HG02870 (cell line): ENCODE measurements at regions not wholly inside any gene's neighbourhood (a gene's known extent, or its start where the extent isn't known, plus 50 kb on each side); places are given as distances from the start of the nearest gene placed in this dataset.
"Not testable (repeated sequence)": the region's sequence is repeated elsewhere in the genome, so short reads cannot be mapped to it uniquely, and the experiment has no call there.

Source experiments
- ATAC-seq: cut with Tn5 transposase; IDR thresholded peaks from one replicate; pipeline ENCODE4 v1.9.1; 2021; ENCODE audit warnings: mild to moderate bottlenecking, moderate library complexity; ENCODE audit not compliant: unreplicated experiment

DNA sequence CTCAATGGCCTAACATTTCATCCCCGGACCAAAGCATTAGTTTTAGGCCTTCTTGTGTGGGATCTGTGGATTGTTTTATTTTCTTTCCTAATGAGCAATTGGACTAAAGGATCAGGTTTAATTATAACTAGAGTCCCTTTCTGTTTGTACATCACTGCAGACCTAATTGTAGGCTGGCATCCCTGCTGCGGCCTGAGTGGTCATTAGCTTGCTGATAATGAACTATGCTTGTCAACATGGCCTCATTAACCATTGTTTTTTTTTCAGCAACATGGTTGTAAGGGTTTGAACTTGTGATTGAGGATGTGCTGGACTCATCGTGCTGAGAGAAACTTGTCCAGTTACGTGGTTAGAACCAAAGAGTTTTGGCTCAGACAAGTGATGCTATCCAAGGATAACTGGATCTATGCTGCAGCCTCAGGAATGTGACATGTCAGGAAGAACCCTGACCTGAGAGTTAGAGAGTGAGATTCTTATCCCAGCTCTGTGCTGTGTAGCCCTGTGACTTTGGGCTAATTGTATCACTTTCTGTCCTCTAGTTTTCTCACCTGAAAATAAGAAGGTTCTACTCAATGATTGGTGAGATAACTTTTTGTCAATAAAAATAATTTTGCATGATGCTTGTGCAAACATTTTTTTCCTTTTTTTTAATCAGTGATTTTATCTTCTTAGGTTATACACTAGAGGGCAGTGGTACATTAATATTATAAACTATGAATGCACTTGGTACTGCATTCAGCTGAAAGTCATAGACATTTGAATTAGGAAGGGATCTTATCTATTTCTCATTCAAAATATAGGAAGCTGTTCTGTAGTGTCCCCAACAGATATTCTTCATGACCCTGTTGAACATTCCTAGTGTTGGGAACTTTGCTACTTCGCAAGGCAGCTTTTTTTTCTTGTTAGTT, 140.9 kb downstream of the RNF144B start:
- ATAC-seq, result no peak

DNA sequence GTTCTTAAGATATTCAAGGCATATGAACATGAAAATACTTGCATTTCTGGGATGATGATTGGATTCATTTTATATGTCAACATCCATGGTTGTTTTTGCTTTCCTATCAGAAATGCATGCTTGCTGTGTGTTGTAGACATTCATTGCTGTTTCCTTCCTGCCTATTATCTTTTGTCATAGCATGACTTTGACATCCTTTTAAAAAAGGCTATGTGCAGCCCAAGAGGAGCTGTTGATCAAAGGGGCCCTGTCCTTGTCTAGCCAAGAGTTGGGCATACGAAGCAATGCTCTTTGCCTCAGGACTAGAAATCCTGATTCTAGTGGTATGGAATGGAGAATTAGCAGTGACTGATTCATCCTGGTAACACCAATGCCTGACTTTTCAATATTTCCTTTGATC, 143.1 kb downstream of the RNF144B start:
- no peak for ATAC-seq

GRCh38 chr6:18532139-18532538, 145.0 kb downstream of the RNF144B start:
- ATAC-seq, result no peak

DNA sequence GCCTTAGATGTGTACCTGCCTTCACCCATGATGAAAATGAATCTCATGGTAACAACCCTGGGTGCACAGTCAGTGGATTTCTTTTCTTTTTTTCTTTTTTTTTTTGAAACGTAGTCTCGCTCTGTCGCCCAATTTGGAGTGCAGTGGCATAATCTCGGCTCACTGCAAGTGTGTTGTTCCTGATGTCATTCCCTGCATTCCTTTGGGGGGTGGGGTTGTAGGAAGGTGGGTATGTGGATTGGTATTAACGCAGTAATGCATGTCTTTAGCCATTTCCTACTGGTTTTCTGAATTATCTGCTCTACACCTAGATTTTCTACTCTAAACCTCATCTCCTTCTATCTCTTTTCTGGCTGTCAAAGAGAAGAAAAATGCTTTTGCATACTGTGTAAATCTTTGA, 146.6 kb downstream of the RNF144B start:
- ATAC-seq, result no peak

- ATAC-seq, result no peak
Measured at GRCh38 chr6:18536591-18537055, 149.5 kb downstream of the RNF144B start.

GRCh38 chr6:18538315-18538714, 151.2 kb downstream of the RNF144B start:
- ATAC-seq, result no peak

DNA sequence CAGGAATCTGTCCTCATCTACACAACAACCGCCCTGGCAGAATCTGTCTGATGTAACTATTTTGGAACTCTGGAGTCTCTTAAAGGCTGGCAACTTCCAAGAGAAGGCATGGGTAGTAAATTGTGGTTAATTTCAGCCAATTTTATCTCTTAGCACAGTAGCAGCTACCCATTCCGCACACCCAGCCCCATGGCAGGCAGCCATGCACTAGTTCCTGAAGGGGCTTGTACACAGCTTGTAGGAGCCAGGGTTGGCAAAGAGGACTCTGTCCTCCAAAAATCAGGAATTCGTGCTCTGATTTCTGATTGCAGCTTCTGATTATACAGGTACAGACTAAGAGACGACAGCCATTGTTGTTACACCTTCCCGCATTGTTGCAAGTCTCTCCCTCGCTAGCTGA, 155.9 kb downstream of the RNF144B start:
- no peak for ATAC-seq

DNA sequence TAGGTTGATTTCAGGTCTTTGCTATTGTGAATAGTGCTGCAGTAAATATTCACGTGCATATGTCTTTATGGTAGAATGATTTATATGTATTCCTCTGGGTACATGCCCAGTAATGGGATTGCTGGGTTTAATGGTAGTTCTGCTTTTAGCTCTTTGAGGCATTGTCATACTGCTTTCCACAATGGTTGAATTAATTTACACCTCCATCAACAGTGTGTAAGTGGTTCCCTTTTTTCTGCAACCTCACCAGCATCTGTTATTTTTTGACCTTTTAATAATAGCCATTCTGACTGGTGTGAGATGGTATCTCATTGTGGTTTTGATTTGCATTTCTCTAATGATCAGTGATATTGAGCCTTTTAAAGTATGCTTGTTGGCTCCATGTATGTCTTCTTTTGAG, 158.0 kb downstream of the RNF144B start:
- not testable (repeated sequence) for ATAC-seq

DNA sequence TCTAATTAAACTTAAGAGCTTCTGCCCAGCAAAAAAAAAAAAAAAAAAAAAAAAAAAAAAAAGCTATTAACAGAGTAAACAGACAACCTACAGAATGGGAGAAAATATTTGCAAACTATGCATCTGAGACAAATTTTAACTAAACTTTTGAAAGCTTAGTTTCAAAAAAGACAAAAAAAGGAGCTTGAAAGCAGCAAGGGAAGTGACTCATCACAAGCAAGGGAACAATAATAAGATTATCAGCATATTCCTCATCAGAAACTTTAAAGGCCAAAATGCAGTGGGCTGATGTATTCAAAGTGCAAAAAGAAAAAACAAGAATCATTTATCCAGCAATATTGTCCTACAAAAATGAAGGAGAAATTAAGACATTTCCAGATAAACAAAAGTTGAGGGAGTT, 158.6 kb downstream of the RNF144B start:
- ATAC-seq, result no peak

- ATAC-seq, result no peak
Measured at GRCh38 chr6:18550119-18550518, 163.0 kb downstream of the RNF144B start.

DNA sequence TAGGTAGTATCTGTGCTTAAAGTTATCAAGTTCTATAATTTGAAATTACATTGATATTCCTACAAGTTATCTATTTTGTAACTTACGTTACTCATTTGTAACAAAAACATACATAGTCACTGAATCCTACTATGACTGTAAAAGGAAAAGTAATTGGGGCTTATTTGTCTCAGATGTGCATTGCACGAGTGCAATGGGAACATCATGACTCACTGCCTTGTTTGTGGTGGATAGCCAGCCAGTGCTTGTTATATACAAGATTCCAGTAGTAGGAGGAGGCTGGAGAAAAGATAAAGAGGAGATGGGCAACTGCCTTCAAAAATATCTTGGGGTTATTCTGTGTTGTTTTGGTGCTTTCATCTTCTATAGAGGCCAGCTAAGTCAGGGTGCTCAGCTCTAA, 164.1 kb downstream of the RNF144B start:
- no peak for ATAC-seq

- ATAC-seq, result no peak
Measured at GRCh38 chr6:18555750-18556149, 168.6 kb downstream of the RNF144B start.

DNA sequence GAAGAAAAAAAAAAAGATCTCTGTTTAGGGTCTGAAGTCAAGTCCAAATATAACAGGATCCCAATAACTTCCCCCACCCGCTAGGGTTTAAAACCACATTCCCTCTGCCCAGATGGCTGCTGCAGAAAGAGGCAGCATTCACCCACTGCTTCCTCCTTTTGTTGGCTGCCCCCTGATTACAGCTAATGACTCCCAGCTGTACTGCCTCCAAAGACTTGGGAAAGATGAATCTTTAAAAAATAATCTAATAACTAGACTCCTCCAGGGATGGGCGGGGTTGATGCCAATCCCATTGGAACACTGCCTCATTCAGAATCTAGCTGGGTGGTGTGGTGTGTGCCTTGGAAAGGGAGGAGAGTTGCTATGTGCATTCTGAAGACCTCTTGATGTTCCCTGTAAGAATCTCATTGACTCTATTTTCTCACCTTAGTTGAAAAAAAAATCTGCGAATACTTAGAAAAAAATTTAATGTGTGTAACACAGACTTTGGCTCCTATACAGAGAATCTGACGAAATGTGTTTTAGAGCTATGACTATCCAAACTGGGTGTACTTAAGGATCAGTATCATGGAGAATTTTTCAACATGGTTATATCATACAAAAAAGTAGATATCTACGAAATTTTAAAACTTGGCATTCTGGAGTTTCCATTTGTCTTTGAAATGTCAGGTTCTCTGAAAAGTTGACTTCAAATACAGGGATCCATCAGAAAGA, 174.0 kb downstream of the RNF144B start:
- no peak for ATAC-seq

DNA sequence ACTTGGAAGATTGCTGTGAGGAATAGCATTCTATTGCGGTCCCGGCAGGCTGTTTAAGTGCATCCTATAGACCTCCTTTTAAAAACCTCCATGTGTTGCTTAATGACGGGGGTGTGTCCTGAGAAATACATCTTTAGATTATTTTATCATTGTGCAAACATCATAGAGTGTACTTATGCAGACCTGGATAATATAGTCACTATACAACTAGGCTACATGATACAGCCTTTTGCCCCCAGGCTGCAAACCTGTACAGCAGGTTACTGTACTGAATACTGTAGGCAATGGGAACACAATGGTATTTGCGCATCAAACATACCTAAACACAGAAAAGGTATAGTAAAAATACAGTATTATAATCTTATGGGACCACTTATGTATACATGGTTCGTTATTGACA, 175.6 kb downstream of the RNF144B start:
- ATAC-seq, result no peak

- ATAC-seq, result no peak
Measured at GRCh38 chr6:18564775-18565174, 177.6 kb downstream of the RNF144B start.

GRCh38 chr6:18565231-18565630, 178.1 kb downstream of the RNF144B start:
- ATAC-seq, result no peak

- no peak for ATAC-seq
Measured at GRCh38 chr6:18567380-18567779, 180.2 kb downstream of the RNF144B start.

DNA sequence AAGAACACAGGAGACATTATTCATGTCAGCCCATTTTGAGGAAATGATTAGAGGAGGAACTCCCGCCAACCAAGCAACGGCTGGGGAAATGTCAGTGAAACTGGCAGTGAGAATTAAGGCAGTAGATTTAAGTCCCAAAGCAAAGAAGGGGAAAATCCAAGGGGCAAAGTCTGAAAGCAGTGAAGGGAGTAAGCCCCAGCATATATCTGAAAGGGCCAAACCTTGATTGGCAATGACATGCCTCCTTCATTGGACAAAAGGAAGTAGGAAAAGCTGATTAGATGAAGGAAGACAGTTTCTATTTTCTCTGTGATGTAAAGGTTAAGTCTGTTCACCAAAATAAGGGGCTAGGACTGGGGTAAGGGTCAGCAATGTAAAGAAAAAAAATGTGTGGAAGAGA, 190.3 kb downstream of the RNF144B start:
- no peak for ATAC-seq

DNA sequence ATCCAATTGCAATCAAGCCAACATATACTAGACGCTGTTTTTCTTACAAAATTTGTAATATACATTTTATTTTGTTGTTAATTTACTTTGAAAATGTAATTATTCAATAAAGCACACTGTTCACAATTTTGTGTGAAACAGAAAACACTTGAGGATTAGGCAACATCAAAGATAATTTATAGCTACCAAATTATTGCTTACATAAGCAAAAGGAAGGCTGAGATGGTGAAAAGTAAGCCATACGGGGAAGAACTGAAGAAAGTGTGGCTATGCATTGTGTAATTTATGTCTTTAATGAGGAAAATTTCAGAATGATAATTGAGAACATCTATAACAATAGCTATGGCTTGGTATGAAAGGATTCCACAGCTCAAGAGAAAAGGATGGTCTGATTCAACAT, 192.0 kb downstream of the RNF144B start:
- ATAC-seq, result no peak

- no peak for ATAC-seq
Measured at GRCh38 chr6:18579869-18580268, 192.7 kb downstream of the RNF144B start.

- no peak for ATAC-seq
Measured at GRCh38 chr6:18584372-18584771, 197.2 kb downstream of the RNF144B start.

DNA sequence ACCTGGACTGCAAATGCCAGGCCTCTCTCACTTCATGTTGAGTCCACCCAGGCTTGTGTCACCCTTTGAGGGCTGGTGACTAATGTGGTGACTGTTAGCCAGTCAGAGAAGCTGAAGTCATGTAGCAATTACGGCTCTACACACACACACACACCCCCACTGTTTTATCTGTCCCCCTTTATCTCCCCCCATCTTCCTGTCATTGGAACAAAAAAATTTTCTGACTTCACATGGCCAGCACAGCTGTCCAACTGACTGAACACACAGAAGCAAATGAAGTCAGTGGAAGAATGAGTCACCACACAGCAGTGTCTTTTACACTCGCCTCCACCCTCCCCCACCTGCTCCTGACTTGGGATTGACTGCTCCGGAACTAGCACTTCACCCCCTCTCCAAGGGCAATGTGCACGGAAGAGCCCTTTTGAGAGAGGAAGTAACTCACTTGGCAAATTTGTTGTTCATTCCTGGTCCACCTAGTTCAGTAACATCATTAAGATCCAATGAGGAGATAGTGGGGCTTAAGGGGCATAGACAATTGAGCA, 198.0 kb downstream of the RNF144B start:
- ATAC-seq, result no peak
